A549 (cell line): ENCODE measurements at regions not wholly inside any gene's neighbourhood (a gene's known extent, or its start where the extent isn't known, plus 50 kb on each side); places are given as distances from the start of the nearest gene placed in this dataset.

Experiments used
- CTCF ChIP-seq: fragments of >200 bp; sonication (Bioruptor Twin); formaldehyde crosslinking; IDR thresholded peaks from 3 replicates; pipeline ENCODE4 v1.5.1; 2016
- ESRRA ChIP-seq: fragments of 150-350 bp; IDR thresholded peaks from 2 replicates; pipeline ENCODE4 v1.6.1; 2014; ENCODE audit warnings: mild to moderate bottlenecking, low read length, borderline replicate concordance
- HDAC2 ChIP-seq: fragments of 200-600 bp; sonication (generic); IDR thresholded peaks from 2 replicates; pipeline ENCODE4 v1.6.1; 2016
- HMGXB4 ChIP-seq: fragments of 250-450 bp; sonication (Bioruptor Pico); IDR thresholded peaks from 2 replicates; pipeline ENCODE4 v1.5.0; 2021; ENCODE audit warnings: mild to moderate bottlenecking, moderate library complexity, borderline replicate concordance
- MYC ChIP-seq: IDR thresholded peaks from 2 replicates; pipeline ENCODE4 v1.6.1; 2012; ENCODE audit warnings: mild to moderate bottlenecking, inconsistent platforms, low read length, improper control_type of control experiment, borderline replicate concordance
- NFE2L2 ChIP-seq: fragments of 150-350 bp; conservative IDR thresholded peaks from 2 replicates; pipeline ENCODE4 v1.6.1; 2014; ENCODE audit warnings: low read length
- POLR2A ChIP-seq: IDR thresholded peaks from 2 replicates; pipeline ENCODE4 v1.6.1; 2012; ENCODE audit warnings: mild to moderate bottlenecking, low read length
- RCOR1 ChIP-seq: fragments of 150-350 bp; IDR thresholded peaks from 2 replicates; pipeline ENCODE4 v1.6.1; 2014; ENCODE audit warnings: antibody characterized with exemption, low read length, low read depth
- RFX5 ChIP-seq: fragments of 450-650 bp; IDR thresholded peaks from 2 replicates; pipeline ENCODE4 v1.7.1; 2014; ENCODE audit warnings: antibody characterized with exemption, mild to moderate bottlenecking, moderate library complexity
- RNF2 ChIP-seq: fragments of 200-600 bp; sonication (generic); IDR thresholded peaks from 2 replicates; pipeline ENCODE4 v1.6.1; 2016; ENCODE audit warnings: low read depth, mild to moderate bottlenecking, antibody characterized with exemption, moderate library complexity, borderline replicate concordance
- SREBF2 ChIP-seq: fragments of 450-650 bp; IDR thresholded peaks from 2 replicates; pipeline ENCODE4 v1.6.1; 2014; ENCODE audit warnings: mild to moderate bottlenecking, moderate library complexity
- ZNF302 ChIP-seq: fragments of 250-450 bp; sonication (Bioruptor Pico); IDR thresholded peaks from 2 replicates; pipeline ENCODE4 v1.9.0; 2021; ENCODE audit warnings: inconsistent platforms, mild to moderate bottlenecking, moderate library complexity
- TF ChIP-seq, protein P1 (sequence below): fragments of 200-600 bp; sonication (generic); IDR thresholded peaks from 2 replicates; pipeline ENCODE4 v1.6.1; 2016; ENCODE audit warnings: antibody characterized with exemption, mild to moderate bottlenecking, moderate library complexity

DNA sequence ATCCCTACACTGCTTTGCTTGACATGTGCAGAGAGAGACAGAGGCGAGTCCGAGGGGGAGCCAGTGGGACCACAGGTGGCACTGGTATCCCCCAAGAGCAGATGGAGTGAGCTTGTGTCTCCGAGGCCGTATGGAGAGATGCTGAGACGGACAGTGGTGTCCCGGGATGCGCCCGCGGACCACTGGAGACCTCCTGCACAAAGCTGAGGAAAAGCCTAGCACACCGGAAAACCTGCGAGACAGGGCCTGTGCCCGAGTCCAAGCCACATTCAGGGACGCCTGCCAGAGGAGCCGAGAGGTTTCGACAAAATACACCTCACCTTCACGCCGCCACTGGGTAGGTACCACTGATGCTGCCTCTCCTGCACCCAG, 66.0 kb upstream of the ZNF527 start:
- no peak for TF ChIP-seq POLR2A
- no peak for TF ChIP-seq HDAC2
- TF ChIP-seq HMGXB4 (CRISPR knock-in tag): no peak
- no peak for TF ChIP-seq RFX5
- no peak for TF ChIP-seq SREBF2
- no peak for TF ChIP-seq RCOR1
- no peak for TF ChIP-seq NFE2L2
- TF ChIP-seq CTCF: no peak
- TF ChIP-seq, protein P1, sequence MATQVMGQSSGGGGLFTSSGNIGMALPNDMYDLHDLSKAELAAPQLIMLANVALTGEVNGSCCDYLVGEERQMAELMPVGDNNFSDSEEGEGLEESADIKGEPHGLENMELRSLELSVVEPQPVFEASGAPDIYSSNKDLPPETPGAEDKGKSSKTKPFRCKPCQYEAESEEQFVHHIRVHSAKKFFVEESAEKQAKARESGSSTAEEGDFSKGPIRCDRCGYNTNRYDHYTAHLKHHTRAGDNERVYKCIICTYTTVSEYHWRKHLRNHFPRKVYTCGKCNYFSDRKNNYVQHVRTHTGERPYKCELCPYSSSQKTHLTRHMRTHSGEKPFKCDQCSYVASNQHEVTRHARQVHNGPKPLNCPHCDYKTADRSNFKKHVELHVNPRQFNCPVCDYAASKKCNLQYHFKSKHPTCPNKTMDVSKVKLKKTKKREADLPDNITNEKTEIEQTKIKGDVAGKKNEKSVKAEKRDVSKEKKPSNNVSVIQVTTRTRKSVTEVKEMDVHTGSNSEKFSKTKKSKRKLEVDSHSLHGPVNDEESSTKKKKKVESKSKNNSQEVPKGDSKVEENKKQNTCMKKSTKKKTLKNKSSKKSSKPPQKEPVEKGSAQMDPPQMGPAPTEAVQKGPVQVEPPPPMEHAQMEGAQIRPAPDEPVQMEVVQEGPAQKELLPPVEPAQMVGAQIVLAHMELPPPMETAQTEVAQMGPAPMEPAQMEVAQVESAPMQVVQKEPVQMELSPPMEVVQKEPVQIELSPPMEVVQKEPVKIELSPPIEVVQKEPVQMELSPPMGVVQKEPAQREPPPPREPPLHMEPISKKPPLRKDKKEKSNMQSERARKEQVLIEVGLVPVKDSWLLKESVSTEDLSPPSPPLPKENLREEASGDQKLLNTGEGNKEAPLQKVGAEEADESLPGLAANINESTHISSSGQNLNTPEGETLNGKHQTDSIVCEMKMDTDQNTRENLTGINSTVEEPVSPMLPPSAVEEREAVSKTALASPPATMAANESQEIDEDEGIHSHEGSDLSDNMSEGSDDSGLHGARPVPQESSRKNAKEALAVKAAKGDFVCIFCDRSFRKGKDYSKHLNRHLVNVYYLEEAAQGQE: no peak
- no peak for TF ChIP-seq MYC
- no peak for TF ChIP-seq RNF2
- TF ChIP-seq ESRRA: no peak
- no peak for TF ChIP-seq ZNF302 (CRISPR knock-in tag)
